ENCODE measurements at regions not wholly inside any gene's neighbourhood (a gene's known extent, or its start where the extent isn't known, plus 50 kb on each side); places are given as distances from the start of the nearest gene placed in this dataset.

DNA sequence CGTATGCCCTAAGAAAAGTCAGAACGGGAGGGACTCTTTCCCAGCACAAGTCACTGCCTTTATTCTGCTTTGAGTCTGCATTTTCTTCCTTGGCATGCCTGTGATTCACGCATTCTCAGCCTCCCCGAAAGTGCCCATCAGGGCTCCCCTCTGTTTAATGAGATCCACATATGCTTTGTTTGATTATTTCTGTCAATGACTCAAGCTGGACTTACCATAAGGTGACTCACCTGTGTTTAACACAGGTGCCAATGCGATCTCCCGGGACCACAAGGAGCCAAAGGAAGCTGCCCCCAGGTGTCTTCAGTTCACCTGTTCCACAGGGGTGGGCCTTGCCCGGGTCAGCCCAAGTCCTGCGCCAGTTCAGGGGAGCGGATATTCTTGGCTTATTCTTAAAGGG lies 386.0 kb upstream of the SHH start:
- TF ChIP-seq, protein P1, sequence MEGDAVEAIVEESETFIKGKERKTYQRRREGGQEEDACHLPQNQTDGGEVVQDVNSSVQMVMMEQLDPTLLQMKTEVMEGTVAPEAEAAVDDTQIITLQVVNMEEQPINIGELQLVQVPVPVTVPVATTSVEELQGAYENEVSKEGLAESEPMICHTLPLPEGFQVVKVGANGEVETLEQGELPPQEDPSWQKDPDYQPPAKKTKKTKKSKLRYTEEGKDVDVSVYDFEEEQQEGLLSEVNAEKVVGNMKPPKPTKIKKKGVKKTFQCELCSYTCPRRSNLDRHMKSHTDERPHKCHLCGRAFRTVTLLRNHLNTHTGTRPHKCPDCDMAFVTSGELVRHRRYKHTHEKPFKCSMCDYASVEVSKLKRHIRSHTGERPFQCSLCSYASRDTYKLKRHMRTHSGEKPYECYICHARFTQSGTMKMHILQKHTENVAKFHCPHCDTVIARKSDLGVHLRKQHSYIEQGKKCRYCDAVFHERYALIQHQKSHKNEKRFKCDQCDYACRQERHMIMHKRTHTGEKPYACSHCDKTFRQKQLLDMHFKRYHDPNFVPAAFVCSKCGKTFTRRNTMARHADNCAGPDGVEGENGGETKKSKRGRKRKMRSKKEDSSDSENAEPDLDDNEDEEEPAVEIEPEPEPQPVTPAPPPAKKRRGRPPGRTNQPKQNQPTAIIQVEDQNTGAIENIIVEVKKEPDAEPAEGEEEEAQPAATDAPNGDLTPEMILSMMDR (conservative IDR thresholded peaks at IDR 0.05; ENCODE audit: low read depth, low read length): no peak
- TF ChIP-seq RCOR1 (IDR thresholded peaks at IDR 0.05; ENCODE audit: insufficient replicate concordance, low read length) (no peak), RAD21 (IDR thresholded peaks at IDR 0.05; ENCODE audit: low read length) (no peak), POLR2A (IDR thresholded peaks at IDR 0.05; ENCODE audit: low read depth, low read length) (no peak)
- TF ChIP-seq, protein P2, sequence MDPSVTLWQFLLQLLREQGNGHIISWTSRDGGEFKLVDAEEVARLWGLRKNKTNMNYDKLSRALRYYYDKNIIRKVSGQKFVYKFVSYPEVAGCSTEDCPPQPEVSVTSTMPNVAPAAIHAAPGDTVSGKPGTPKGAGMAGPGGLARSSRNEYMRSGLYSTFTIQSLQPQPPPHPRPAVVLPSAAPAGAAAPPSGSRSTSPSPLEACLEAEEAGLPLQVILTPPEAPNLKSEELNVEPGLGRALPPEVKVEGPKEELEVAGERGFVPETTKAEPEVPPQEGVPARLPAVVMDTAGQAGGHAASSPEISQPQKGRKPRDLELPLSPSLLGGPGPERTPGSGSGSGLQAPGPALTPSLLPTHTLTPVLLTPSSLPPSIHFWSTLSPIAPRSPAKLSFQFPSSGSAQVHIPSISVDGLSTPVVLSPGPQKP (IDR thresholded peaks at IDR 0.05; ENCODE audit: borderline replicate concordance, low read depth, low read length): no peak
- TF ChIP-seq, protein P3, sequence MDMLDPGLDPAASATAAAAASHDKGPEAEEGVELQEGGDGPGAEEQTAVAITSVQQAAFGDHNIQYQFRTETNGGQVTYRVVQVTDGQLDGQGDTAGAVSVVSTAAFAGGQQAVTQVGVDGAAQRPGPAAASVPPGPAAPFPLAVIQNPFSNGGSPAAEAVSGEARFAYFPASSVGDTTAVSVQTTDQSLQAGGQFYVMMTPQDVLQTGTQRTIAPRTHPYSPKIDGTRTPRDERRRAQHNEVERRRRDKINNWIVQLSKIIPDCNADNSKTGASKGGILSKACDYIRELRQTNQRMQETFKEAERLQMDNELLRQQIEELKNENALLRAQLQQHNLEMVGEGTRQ (IDR thresholded peaks at IDR 0.05; ENCODE audit: low read depth, low read length): no peak
